BJ (cell line): ENCODE measurements at regions not wholly inside any gene's neighbourhood (a gene's known extent, or its start where the extent isn't known, plus 50 kb on each side); places are given as distances from the start of the nearest gene placed in this dataset.

ENCODE experiments used
- CTCF ChIA-PET: fragments of 350-600 bp; formaldehyde crosslinking; extraction: SDS; loops from one replicate; lab custom pipeline; 2021; ENCODE audit warnings: antibody characterized with exemption, inconsistent platforms; lab: Yijun Ruan, JAX
- POLR2A ChIA-PET: fragments of 300-600 bp; sonication (Branson Sonifier 250); formaldehyde crosslinking; extraction: SDS; loops from one replicate; lab custom pipeline; 2021; ENCODE audit warnings: antibody characterized with exemption; lab: Charles Lee
- DNase-seq: peaks from one replicate; pipeline ENCODE4 v3.0.0-alpha.2; 2011; ENCODE audit warnings: low read depth
- H3K27me3 ChIP-seq: 2 replicates; pipeline ENCODE4 v1.6.0; 2011; ENCODE audit warnings: low read length; ENCODE audit not compliant: control insufficient read depth, insufficient read depth
- H3K36me3 ChIP-seq: 2 replicates; pipeline ENCODE4 v1.5.1; 2011; ENCODE audit warnings: low read length; ENCODE audit not compliant: control insufficient read depth, insufficient read depth
- H3K4me3 ChIP-seq: 2 replicates; pipeline ENCODE4 v1.5.1; 2011; ENCODE audit warnings: low read depth, mild to moderate bottlenecking, control low read depth, low read length
- TF ChIP-seq, protein P1 (sequence below): IDR thresholded peaks from 2 replicates; pipeline ENCODE4 v1.5.1; 2011; ENCODE audit warnings: low read depth, mild to moderate bottlenecking, control low read depth, inconsistent platforms, low read length, moderate library complexity; ENCODE audit not compliant: insufficient read depth

DNA sequence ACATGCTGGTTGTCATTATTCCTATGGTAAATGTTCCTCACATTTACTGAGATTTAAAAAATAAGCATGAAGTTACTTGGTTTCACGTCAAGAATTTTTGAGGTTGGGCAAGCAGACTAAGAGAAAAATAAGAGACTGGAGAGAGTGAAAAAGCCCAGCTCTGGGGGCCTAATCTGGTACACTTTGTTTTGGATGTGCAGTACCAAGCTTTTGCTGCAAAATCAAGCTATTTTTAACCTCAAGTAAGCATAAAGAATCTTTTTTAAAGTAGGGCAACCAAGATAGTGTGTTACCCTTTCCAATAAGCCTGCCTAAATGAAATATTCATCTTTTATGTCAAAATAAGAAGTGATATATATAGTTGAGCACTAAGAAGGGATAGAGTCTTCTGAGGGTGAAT lies 79.4 kb upstream of the ARHGAP20 start:
- no peaks in the 10 kb centered on the region for H3K27me3 ChIP-seq
- no peak overlapping the region for H3K4me3 ChIP-seq
- POLR2A ChIA-PET, result no interaction called here
- DNase-seq, result no peak
- no peaks in the 10 kb centered on the region for H3K36me3 ChIP-seq
- TF ChIP-seq, protein P1, sequence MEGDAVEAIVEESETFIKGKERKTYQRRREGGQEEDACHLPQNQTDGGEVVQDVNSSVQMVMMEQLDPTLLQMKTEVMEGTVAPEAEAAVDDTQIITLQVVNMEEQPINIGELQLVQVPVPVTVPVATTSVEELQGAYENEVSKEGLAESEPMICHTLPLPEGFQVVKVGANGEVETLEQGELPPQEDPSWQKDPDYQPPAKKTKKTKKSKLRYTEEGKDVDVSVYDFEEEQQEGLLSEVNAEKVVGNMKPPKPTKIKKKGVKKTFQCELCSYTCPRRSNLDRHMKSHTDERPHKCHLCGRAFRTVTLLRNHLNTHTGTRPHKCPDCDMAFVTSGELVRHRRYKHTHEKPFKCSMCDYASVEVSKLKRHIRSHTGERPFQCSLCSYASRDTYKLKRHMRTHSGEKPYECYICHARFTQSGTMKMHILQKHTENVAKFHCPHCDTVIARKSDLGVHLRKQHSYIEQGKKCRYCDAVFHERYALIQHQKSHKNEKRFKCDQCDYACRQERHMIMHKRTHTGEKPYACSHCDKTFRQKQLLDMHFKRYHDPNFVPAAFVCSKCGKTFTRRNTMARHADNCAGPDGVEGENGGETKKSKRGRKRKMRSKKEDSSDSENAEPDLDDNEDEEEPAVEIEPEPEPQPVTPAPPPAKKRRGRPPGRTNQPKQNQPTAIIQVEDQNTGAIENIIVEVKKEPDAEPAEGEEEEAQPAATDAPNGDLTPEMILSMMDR, result no peak
- CTCF ChIA-PET, result interaction anchor here (1.1 kb wide), 1 partner anchor 13 kb away, joined by 3 read pairs; no protein-coding TSS in a partner anchor

DNA sequence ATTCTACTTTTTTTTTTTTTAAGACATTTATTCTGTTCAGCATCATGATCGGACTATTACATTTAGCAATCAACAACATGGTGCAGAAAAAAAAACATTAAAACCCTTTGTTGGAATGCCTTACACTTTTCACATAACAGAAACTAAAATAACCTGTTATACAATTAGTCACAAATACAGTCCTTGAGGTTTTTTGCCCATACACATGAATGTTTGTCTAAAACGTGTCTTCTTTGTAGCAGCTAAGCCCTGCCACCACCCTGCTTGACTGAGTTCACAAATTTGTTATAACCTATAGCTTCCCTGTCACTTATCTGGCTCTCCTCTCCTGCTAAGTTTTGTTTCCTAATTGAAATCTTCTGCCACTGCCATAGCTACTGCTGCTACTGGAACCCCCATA lies 75.4 kb upstream of the ARHGAP20 start:
- DNase-seq, result no peak
- H3K36me3 ChIP-seq, result no peaks in the 10 kb centered on the region
- ChIA-PET POLR2A (no interaction called here), CTCF (no interaction called here)
- H3K4me3 ChIP-seq, result no peak overlapping the region
- TF ChIP-seq, protein P1, result no peak
- H3K27me3 ChIP-seq, result no peaks in the 10 kb centered on the region

DNA sequence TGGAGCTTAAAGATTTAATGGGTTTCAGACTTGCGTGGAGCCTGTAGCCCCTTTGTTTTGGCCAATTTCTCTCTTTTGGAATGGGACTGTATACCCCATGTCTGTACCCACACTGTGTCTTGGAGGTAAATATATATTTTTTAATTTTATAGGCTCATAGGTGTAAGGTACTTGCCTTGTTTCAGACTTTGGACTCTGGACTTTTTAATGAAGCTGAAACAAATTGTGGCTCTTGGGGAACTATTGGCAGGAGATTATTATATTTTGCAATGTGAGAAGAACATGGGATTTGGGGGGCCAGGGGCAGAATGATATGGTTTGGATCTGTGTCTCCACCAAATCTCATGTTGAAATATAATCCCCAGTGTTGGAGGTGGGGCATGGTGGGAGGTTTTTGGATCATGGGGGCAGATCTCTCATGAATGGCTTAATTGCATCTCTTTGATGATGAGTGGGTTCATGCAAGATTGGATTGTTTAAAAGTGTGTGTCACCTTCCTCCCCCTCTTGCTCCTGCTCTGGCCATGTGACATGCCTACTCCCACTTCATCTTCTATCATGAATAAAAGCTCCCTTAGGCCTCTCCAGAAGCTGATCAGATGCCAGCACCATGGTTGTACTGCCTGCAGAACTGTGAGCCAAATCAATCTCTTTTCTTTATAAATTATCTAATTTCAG lies 74.1 kb upstream of the ARHGAP20 start:
- Histone ChIP-seq H3K36me3 (no peaks in the 10 kb centered on the region), H3K4me3 (no peak overlapping the region), H3K27me3 (no peaks in the 10 kb centered on the region)
- TF ChIP-seq, protein P1, result no peak
- no peak for DNase-seq
- ChIA-PET CTCF (interaction anchor here (1.7 kb wide), 1 partner anchor 12 kb away, joined by 5 read pairs; no protein-coding TSS in a partner anchor), POLR2A (no interaction called here)

DNA sequence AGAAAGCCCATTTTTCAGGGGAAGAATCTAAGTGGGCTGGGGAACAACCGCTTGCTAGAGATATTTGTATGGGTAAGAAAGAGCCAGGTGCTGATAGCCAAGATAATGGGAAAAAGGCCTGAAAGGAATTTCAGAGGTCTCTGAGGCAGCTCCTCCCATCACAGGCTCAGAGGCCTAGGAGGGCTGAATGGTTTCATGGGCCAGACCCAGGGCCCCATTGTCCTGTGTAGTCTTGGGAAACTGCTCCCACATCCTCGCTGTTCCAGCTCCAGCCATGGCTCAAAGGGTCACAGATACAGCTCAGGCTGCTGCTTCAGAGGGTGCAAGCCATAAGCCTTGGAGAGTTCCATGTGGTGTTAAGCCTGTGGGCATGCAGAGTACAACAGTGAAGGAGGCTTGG lies 73.2 kb upstream of the ARHGAP20 start:
- Histone ChIP-seq H3K27me3 (no peaks in the 10 kb centered on the region), H3K36me3 (no peaks in the 10 kb centered on the region), H3K4me3 (no peak overlapping the region)
- ChIA-PET CTCF (interaction anchor here (1.7 kb wide), 1 partner anchor 12 kb away, joined by 5 read pairs; no protein-coding TSS in a partner anchor), POLR2A (no interaction called here)
- no peak for DNase-seq
- TF ChIP-seq, protein P1, result no peak

DNA sequence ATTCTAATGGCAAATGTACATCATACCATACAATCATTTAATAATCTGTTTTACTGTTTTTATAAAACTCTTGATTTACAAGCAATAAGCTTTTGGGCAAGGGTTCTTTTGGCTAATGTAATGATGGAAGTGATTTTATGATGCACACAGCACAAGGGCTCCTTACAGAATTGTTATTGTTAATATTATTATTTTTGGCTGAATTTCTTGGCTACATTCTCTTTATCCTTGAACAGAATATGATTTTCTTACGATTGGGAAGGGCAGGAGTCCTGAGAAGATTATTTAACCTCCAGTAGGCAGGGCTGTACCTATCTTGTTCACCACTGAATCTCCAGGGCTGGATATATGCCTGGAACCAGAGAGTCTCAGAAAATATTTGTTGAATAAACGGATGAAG lies 70.4 kb upstream of the ARHGAP20 start:
- Histone ChIP-seq H3K27me3 (no peaks in the 10 kb centered on the region), H3K4me3 (no peak overlapping the region), H3K36me3 (no peaks in the 10 kb centered on the region)
- ChIA-PET POLR2A (no interaction called here), CTCF (interaction anchor here (0.6 kb wide), 1 partner anchor 8 kb away, joined by 4 read pairs; no protein-coding TSS in a partner anchor)
- TF ChIP-seq, protein P1, result no peak
- no peak for DNase-seq
